HG03378 (cell line): ENCODE measurements at regions not wholly inside any gene's neighbourhood (a gene's known extent, or its start where the extent isn't known, plus 50 kb on each side); places are given as distances from the start of the nearest gene placed in this dataset.
"Not testable (repeated sequence)": the region's sequence is repeated elsewhere in the genome, so short reads cannot be mapped to it uniquely, and the experiment has no call there.

ENCODE experiments used
- ATAC-seq: cut with Tn5 transposase; IDR thresholded peaks from one replicate; pipeline ENCODE4 v1.9.1; 2021; ENCODE audit warnings: mild to moderate bottlenecking, moderate library complexity; ENCODE audit not compliant: unreplicated experiment

DNA sequence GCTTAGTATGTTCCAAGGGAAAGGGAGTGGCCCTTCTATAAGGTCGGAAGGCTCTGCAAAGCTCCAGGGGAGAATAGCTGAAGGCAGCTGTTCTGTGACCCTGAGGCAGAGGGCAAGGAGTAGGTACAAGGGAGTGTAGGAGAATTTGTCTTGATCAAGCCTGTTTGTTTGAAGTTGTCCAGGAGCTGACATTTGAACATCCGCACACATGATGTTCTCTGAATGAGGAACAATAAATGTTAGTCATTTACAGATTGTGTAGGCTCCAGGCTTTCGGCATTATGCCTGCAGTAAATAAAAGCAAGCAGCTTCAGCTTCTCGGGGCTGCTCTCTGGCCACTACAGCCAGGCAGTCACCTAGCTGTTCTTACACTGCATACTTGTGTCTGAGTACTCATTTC, 52.7 kb downstream of the CTAGE6 start:
- not testable (repeated sequence) for ATAC-seq

GRCh38 chr7:143700759-143701699, 56.5 kb downstream of the CTAGE6 start:
- peak; percentile 98 for ATAC-seq
